ENCODE measurements at regions not wholly inside any gene's neighbourhood (a gene's known extent, or its start where the extent isn't known, plus 50 kb on each side); places are given as distances from the start of the nearest gene placed in this dataset.

DNA sequence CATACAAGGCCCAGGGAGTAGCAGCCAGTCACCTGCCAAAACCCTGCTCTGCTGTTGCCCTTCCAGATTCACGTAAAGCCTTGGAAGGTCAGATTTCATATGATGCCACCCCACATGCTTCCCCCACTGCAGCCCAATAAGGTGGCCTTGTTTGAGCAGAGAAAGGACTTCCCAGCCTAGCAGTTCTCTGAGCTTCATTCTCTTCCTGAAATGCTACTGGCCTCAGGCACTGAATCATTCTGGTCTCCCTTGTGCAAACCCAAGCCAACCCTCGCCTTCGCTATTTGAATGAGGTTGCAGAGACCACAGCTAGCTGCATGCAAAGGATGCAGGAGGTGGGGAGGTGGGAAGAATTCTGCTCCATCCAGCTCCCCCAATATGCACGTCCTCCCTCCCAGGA lies 60.3 kb upstream of the PLXNA4 start:
- H3K27me3 ChIP-seq (replicated peaks; ENCODE audit: control insufficient read depth, insufficient read depth, low read length) = peaks cover 1% of the 10 kb centered on the region
- no peak for DNase-seq (ENCODE audit: extremely low read depth, insufficient read length)
- no peak overlapping the region for H3K4me3 ChIP-seq (replicated peaks; ENCODE audit: low read depth, low read length)
- TF ChIP-seq, protein P1, sequence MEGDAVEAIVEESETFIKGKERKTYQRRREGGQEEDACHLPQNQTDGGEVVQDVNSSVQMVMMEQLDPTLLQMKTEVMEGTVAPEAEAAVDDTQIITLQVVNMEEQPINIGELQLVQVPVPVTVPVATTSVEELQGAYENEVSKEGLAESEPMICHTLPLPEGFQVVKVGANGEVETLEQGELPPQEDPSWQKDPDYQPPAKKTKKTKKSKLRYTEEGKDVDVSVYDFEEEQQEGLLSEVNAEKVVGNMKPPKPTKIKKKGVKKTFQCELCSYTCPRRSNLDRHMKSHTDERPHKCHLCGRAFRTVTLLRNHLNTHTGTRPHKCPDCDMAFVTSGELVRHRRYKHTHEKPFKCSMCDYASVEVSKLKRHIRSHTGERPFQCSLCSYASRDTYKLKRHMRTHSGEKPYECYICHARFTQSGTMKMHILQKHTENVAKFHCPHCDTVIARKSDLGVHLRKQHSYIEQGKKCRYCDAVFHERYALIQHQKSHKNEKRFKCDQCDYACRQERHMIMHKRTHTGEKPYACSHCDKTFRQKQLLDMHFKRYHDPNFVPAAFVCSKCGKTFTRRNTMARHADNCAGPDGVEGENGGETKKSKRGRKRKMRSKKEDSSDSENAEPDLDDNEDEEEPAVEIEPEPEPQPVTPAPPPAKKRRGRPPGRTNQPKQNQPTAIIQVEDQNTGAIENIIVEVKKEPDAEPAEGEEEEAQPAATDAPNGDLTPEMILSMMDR (IDR thresholded peaks at IDR 0.05; ENCODE audit: insufficient read depth, low read length, poor library complexity, severe bottlenecking) = no peak
- H3K36me3 ChIP-seq (ENCODE audit: control insufficient read depth, insufficient read depth, low read length) = no peaks in the 10 kb centered on the region

DNA sequence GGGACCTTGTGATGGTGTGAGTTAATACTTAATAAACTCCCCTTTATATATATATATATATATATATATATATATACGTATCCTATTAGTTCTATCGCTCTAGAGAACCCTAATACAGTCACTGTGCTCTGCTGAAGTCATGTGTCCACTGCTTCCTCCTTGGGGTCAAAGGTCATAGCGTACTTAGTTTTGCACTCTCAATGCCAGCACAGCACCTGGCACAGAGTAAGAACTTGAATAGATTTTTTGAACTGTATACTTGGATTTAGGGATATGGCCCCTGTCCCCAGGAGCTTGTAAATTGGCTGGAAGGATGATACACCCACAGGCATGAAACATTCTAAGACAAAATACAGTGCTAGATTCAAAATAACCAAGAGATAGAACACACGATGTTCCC lies 58.9 kb upstream of the PLXNA4 start:
- Histone ChIP-seq H3K36me3 (ENCODE audit: control insufficient read depth, insufficient read depth, low read length) (no peaks in the 10 kb centered on the region), H3K27me3 (replicated peaks; ENCODE audit: control insufficient read depth, insufficient read depth, low read length) (peaks cover 3% of the 10 kb centered on the region), H3K4me3 (replicated peaks; ENCODE audit: low read depth, low read length) (no peak overlapping the region)
- no peak for DNase-seq (ENCODE audit: extremely low read depth, insufficient read length)
- TF ChIP-seq, protein P1 (IDR thresholded peaks at IDR 0.05; ENCODE audit: insufficient read depth, low read length, poor library complexity, severe bottlenecking) = no peak

- TF ChIP-seq, protein P1 (IDR thresholded peaks at IDR 0.05; ENCODE audit: insufficient read depth, low read length, poor library complexity, severe bottlenecking) = no peak
- Histone ChIP-seq H3K27me3 (replicated peaks; ENCODE audit: control insufficient read depth, insufficient read depth, low read length) (peaks cover 1% of the 10 kb centered on the region; the same call in 1 of the 2 replicates), H3K36me3 (ENCODE audit: control insufficient read depth, insufficient read depth, low read length) (no peaks in the 10 kb centered on the region), H3K4me3 (replicated peaks; ENCODE audit: low read depth, low read length) (no peak overlapping the region)
- no peak for DNase-seq (ENCODE audit: extremely low read depth, insufficient read length)
Observed at GRCh38 chr7:132630834-132631233, 54.6 kb upstream of the PLXNA4 start.

Data from GM06990 (cell line).